HepG2 (cell line): ENCODE measurements at regions not wholly inside any gene's neighbourhood (a gene's known extent, or its start where the extent isn't known, plus 50 kb on each side); places are given as distances from the start of the nearest gene placed in this dataset.

ENCODE experiments used
- CHD2 ChIP-seq: IDR thresholded peaks from 2 replicates; pipeline ENCODE4 v1.6.1; 2011; ENCODE audit warnings: low read depth, low read length, improper control_type of control experiment
- ETV5 ChIP-seq: IDR thresholded peaks from 2 replicates; pipeline ENCODE4 v1.6.1; 2018; ENCODE audit warnings: missing biosample characterization, missing genetic modification reagents, inconsistent platforms, borderline replicate concordance
- KAT7 ChIP-seq: IDR thresholded peaks from 2 replicates; pipeline ENCODE4 v1.6.1; 2018; ENCODE audit warnings: borderline replicate concordance, missing compliant biosample characterization
- MAFK ChIP-seq, 2 experiments: IDR thresholded peaks in 1 of 2; conservative IDR thresholded peaks in 1 of 2; 2 replicates each; pipeline ENCODE4 v1.6.1; 2011; ENCODE audit warnings: improper control_type of control experiment in 2 of 2, low read length in 2 of 2
- MTF1 ChIP-seq: sonication (generic); formaldehyde crosslinking; IDR thresholded peaks from 2 replicates; pipeline ENCODE4 v1.5.0; 2020; ENCODE audit warnings: missing genetic modification reagents
- RXRA ChIP-seq: sonication (generic); formaldehyde crosslinking; IDR thresholded peaks from 2 replicates; pipeline ENCODE4 v1.5.1; 2020; ENCODE audit warnings: missing genetic modification reagents
- SIX1 ChIP-seq: sonication (generic); formaldehyde crosslinking; IDR thresholded peaks from 2 replicates; pipeline ENCODE4 v1.4.0; 2020; ENCODE audit warnings: missing genetic modification reagents, borderline replicate concordance
- SP140L ChIP-seq: sonication (generic); formaldehyde crosslinking; IDR thresholded peaks from 2 replicates; pipeline ENCODE4 v1.4.0; 2020; ENCODE audit warnings: missing genetic modification reagents, borderline replicate concordance
- TBX3 ChIP-seq: fragments of 450-650 bp; IDR thresholded peaks from 2 replicates; pipeline ENCODE4 v1.6.1; 2017; ENCODE audit warnings: antibody characterized with exemption, mild to moderate bottlenecking, inconsistent platforms, borderline replicate concordance
- TRIM24 ChIP-seq: sonication (generic); formaldehyde crosslinking; IDR thresholded peaks from 2 replicates; pipeline ENCODE4 v1.8.0; 2022; ENCODE audit warnings: mild to moderate bottlenecking, missing genetic modification reagents
- ZNF12 ChIP-seq: sonication (generic); formaldehyde crosslinking; IDR thresholded peaks from 2 replicates; pipeline ENCODE4 v1.5.0; 2020; ENCODE audit warnings: missing genetic modification reagents
- ZNF251 ChIP-seq: sonication (generic); formaldehyde crosslinking; IDR thresholded peaks from 2 replicates; pipeline ENCODE4 v1.9.0; 2021; ENCODE audit warnings: mild to moderate bottlenecking, missing genetic modification reagents
- ZNF3 ChIP-seq: IDR thresholded peaks from 2 replicates; pipeline ENCODE4 v1.7.0; 2017; ENCODE audit warnings: inconsistent platforms
- ZNF670 ChIP-seq: sonication (generic); formaldehyde crosslinking; IDR thresholded peaks from 2 replicates; pipeline ENCODE4 v1.8.0; 2022; ENCODE audit warnings: mild to moderate bottlenecking, missing genetic modification reagents, borderline replicate concordance
- ZNF749 ChIP-seq: sonication (generic); formaldehyde crosslinking; IDR thresholded peaks from 2 replicates; pipeline ENCODE4 v1.8.0; 2022; ENCODE audit warnings: mild to moderate bottlenecking, missing genetic modification reagents, moderate library complexity, borderline replicate concordance
- ZNF777 ChIP-seq: sonication (generic); formaldehyde crosslinking; IDR thresholded peaks from 2 replicates; pipeline ENCODE4 v1.4.0; 2020; ENCODE audit warnings: missing genetic modification reagents
- TF ChIP-seq, protein P1 (sequence below): sonication (generic); formaldehyde crosslinking; IDR thresholded peaks from 2 replicates; pipeline ENCODE4 v1.4.0; 2020; ENCODE audit warnings: low read depth, missing genetic modification reagents
- TF ChIP-seq, protein P2 (sequence below), 2 experiments: sonication (generic) in 1 of 2; formaldehyde crosslinking in 1 of 2; IDR thresholded peaks; 2 replicates each; pipeline versions ENCODE4 v1.4.0 to v1.6.1; 2016 to 2020; ENCODE audit warnings: borderline replicate concordance in 1 of 2, low read depth in 1 of 2, mild to moderate bottlenecking in 1 of 2, missing genetic modification reagents in 1 of 2
- TF ChIP-seq, protein P3 (sequence below): sonication (generic); formaldehyde crosslinking; IDR thresholded peaks from 2 replicates; pipeline ENCODE4 v1.4.0; 2020; ENCODE audit warnings: missing genetic modification reagents, mild to moderate bottlenecking, borderline replicate concordance

DNA sequence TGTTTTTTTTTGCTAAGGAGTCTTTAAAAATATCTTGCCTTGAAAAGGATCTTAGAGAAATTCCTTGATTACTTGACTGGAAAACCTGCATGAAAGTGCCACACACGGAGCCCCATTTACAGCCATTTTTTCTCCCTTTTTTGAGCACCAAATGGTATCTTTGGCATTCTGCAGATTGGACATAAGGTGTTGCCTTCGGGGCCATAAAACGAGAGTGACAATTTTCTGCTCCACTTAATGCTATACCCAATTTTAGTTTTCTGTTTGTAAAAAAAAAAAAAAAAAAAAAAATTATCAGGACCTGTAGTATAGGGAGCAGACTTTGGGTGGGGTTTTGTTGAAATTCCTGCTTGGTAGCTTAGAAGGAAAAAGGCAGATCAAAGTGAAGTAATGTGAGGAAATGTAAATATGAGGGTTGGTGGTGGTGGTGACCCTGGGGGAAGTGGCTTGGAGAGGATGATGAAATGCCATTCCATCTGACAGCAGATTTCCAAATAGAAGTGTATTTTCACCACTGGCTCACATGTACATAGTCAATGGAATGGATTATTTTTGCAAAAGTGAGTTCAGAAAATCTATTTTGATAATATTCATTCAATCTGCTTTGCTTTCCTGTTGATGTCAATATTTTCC is 212.1 kb upstream of the SOX4 start (continued):
- TF ChIP-seq SIX1 (CRISPR knock-in tag) (peak; percentile 94), ZNF3 (CRISPR knock-in tag) (peak; percentile 92), KAT7 (peak; percentile 69; the same call in 1 of the 2 replicates), ZNF12 (CRISPR knock-in tag) (peak; percentile 75; the same call in 1 of the 2 replicates), ZNF777 (CRISPR knock-in tag) (no peak), CHD2 (no peak), ZNF749 (CRISPR knock-in tag) (no peak), SP140L (0 out of 2 replicates have a peak, but pooled peaks have one; percentile 32), ETV5 (CRISPR knock-in tag) (peak; percentile 80; the same call in 1 of the 2 replicates), TBX3 (peak; percentile 55; the same call in 1 of the 2 replicates), TRIM24 (CRISPR knock-in tag) (peak; percentile 88), ZNF251 (CRISPR knock-in tag) (no peak), RXRA (peak; percentile 63; the same call in 1 of the 2 replicates), ZNF670 (CRISPR knock-in tag) (peak; percentile 74; the same call in 1 of the 2 replicates), MTF1 (CRISPR knock-in tag) (no peak), MAFK (conservative IDR thresholded peaks at IDR 0.05 in 1 of 2, IDR thresholded peaks at IDR 0.05 in 1 of 2; ENCODE audit: low read length in 2 of 2) (no peak)
- TF ChIP-seq, protein P1, sequence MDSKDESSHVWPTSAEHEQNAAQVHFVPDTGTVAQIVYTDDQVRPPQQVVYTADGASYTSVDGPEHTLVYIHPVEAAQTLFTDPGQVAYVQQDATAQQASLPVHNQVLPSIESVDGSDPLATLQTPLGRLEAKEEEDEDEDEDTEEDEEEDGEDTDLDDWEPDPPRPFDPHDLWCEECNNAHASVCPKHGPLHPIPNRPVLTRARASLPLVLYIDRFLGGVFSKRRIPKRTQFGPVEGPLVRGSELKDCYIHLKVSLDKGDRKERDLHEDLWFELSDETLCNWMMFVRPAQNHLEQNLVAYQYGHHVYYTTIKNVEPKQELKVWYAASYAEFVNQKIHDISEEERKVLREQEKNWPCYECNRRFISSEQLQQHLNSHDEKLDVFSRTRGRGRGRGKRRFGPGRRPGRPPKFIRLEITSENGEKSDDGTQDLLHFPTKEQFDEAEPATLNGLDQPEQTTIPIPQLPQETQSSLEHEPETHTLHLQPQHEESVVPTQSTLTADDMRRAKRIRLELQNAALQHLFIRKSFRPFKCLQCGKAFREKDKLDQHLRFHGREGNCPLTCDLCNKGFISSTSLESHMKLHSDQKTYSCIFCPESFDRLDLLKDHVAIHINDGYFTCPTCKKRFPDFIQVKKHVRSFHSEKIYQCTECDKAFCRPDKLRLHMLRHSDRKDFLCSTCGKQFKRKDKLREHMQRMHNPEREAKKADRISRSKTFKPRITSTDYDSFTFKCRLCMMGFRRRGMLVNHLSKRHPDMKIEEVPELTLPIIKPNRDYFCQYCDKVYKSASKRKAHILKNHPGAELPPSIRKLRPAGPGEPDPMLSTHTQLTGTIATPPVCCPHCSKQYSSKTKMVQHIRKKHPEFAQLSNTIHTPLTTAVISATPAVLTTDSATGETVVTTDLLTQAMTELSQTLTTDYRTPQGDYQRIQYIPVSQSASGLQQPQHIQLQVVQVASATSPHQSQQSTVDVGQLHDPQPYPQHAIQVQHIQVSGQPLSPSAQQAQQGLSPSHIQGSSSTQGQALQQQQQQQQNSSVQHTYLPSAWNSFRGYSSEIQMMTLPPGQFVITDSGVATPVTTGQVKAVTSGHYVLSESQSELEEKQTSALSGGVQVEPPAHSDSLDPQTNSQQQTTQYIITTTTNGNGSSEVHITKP (CRISPR knock-in tag) = 0 out of 2 replicates have a peak, but pooled peaks have one; percentile 33
- TF ChIP-seq, protein P2, sequence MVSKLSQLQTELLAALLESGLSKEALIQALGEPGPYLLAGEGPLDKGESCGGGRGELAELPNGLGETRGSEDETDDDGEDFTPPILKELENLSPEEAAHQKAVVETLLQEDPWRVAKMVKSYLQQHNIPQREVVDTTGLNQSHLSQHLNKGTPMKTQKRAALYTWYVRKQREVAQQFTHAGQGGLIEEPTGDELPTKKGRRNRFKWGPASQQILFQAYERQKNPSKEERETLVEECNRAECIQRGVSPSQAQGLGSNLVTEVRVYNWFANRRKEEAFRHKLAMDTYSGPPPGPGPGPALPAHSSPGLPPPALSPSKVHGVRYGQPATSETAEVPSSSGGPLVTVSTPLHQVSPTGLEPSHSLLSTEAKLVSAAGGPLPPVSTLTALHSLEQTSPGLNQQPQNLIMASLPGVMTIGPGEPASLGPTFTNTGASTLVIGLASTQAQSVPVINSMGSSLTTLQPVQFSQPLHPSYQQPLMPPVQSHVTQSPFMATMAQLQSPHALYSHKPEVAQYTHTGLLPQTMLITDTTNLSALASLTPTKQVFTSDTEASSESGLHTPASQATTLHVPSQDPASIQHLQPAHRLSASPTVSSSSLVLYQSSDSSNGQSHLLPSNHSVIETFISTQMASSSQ (IDR thresholded peaks at IDR 0.05; ENCODE audit: low read depth) = peak; percentile 63; the same call in 1 of the 2 replicates
- TF ChIP-seq, protein P2 (CRISPR knock-in tag; IDR thresholded peaks at IDR 0.05; ENCODE audit: borderline replicate concordance) = peak; percentile 84
- TF ChIP-seq, protein P3, sequence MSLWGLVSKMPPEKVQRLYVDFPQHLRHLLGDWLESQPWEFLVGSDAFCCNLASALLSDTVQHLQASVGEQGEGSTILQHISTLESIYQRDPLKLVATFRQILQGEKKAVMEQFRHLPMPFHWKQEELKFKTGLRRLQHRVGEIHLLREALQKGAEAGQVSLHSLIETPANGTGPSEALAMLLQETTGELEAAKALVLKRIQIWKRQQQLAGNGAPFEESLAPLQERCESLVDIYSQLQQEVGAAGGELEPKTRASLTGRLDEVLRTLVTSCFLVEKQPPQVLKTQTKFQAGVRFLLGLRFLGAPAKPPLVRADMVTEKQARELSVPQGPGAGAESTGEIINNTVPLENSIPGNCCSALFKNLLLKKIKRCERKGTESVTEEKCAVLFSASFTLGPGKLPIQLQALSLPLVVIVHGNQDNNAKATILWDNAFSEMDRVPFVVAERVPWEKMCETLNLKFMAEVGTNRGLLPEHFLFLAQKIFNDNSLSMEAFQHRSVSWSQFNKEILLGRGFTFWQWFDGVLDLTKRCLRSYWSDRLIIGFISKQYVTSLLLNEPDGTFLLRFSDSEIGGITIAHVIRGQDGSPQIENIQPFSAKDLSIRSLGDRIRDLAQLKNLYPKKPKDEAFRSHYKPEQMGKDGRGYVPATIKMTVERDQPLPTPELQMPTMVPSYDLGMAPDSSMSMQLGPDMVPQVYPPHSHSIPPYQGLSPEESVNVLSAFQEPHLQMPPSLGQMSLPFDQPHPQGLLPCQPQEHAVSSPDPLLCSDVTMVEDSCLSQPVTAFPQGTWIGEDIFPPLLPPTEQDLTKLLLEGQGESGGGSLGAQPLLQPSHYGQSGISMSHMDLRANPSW (CRISPR knock-in tag) = 0 out of 2 replicates have a peak, but pooled peaks have one; percentile 52
